ENCODE measurements at regions not wholly inside any gene's neighbourhood (a gene's known extent, or its start where the extent isn't known, plus 50 kb on each side); places are given as distances from the start of the nearest gene placed in this dataset.

DNA sequence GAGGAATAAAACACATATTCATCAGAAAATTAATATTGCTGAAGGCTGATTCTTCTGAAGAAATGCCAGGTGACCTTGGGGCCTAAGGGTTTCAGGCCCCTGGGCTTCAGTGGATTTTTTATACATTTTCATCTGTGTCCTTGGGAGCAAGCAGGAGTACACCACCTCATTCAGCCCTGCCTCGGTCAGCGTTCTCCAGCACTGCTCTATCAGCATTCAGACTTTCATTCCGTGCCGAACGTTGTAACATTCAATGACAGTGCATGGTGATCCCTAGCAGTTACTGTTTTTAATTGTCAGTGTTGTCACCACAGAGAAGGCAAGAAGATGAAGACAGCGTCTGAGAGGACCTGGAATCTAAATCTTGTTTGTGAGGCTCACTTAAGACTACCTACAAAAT, 490.4 kb downstream of the DNAH5 start:
- H3K27me3 Mint-ChIP-seq (ENCODE audit: unreplicated experiment) = no peaks in the 10 kb centered on the region
- no peaks in the 10 kb centered on the region for H3K36me3 Mint-ChIP-seq (ENCODE audit: unreplicated experiment)
- no peaks in the 10 kb centered on the region for H3K9me3 Mint-ChIP-seq (ENCODE audit: unreplicated experiment)
- DNase-seq (ENCODE audit: extremely low spot score, unreplicated experiment) = no peak
- H3K4me3 Mint-ChIP-seq (ENCODE audit: unreplicated experiment) = no peak overlapping the region
- TF ChIP-seq, protein P1, sequence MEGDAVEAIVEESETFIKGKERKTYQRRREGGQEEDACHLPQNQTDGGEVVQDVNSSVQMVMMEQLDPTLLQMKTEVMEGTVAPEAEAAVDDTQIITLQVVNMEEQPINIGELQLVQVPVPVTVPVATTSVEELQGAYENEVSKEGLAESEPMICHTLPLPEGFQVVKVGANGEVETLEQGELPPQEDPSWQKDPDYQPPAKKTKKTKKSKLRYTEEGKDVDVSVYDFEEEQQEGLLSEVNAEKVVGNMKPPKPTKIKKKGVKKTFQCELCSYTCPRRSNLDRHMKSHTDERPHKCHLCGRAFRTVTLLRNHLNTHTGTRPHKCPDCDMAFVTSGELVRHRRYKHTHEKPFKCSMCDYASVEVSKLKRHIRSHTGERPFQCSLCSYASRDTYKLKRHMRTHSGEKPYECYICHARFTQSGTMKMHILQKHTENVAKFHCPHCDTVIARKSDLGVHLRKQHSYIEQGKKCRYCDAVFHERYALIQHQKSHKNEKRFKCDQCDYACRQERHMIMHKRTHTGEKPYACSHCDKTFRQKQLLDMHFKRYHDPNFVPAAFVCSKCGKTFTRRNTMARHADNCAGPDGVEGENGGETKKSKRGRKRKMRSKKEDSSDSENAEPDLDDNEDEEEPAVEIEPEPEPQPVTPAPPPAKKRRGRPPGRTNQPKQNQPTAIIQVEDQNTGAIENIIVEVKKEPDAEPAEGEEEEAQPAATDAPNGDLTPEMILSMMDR (IDR thresholded peaks at IDR 0.05) = no peak
- H3K4me1 Mint-ChIP-seq (ENCODE audit: unreplicated experiment) = no peaks in the 10 kb centered on the region
- H3K27ac Mint-ChIP-seq (ENCODE audit: unreplicated experiment) = no peak overlapping the region

DNA sequence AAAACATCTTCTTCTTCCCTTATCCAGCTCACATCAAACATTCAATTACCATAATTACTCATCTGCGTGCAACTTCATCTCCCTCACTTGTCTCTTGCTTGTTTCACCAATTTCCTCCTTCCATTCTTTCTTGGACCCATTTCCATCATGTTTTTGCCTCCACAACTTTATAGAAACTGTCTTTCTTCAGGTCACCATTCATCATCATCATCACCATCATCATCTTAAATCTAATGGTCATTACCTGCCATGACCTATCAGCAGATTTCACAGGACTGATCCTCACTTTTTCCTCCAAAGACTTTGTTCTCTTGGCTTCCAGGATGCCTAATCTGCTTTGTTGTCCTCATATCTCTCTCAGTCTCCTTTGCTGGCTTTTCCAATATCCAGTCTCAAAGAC, 495.6 kb downstream of the DNAH5 start:
- TF ChIP-seq, protein P1 (IDR thresholded peaks at IDR 0.05) = no peak
- no peak overlapping the region for H3K4me3 Mint-ChIP-seq (ENCODE audit: unreplicated experiment)

DNA sequence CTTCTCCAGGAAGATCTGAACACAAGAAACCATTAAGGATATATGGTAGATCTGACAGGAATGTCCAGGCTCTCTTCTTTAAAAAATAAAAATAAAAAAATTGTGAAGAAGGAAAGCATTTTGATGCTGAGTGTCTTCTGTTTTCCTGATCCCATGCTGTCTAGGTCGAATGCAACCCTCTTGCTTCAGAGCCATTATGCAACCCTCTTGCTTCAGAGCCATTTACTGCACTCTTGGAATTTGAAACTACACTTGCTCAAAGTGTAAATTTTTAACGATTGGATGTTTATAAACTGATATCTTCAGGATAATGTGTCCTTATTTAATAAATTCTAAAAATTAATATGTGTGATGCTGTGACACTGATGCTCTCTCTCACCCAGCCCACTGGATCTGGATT, 505.1 kb downstream of the DNAH5 start:
- Mint-ChIP-seq H3K27ac (ENCODE audit: unreplicated experiment) (no peak overlapping the region), H3K9me3 (ENCODE audit: unreplicated experiment) (no peaks in the 10 kb centered on the region), H3K27me3 (ENCODE audit: unreplicated experiment) (no peaks in the 10 kb centered on the region), H3K36me3 (ENCODE audit: unreplicated experiment) (no peaks in the 10 kb centered on the region), H3K4me1 (ENCODE audit: unreplicated experiment) (no peaks in the 10 kb centered on the region), H3K4me3 (ENCODE audit: unreplicated experiment) (no peak overlapping the region)
- no peak for DNase-seq (ENCODE audit: extremely low spot score, unreplicated experiment)
- TF ChIP-seq, protein P1 (IDR thresholded peaks at IDR 0.05) = no peak

More for the DNA sequence above, 495.6 kb downstream of the DNAH5 start:
- H3K36me3 Mint-ChIP-seq (ENCODE audit: unreplicated experiment) = no peaks in the 10 kb centered on the region
- DNase-seq (ENCODE audit: extremely low spot score, unreplicated experiment) = no peak
- no peaks in the 10 kb centered on the region for H3K4me1 Mint-ChIP-seq (ENCODE audit: unreplicated experiment)
- no peaks in the 10 kb centered on the region for H3K27me3 Mint-ChIP-seq (ENCODE audit: unreplicated experiment)
- H3K9me3 Mint-ChIP-seq (ENCODE audit: unreplicated experiment) = no peaks in the 10 kb centered on the region
- H3K27ac Mint-ChIP-seq (ENCODE audit: unreplicated experiment) = no peak overlapping the region

DNA sequence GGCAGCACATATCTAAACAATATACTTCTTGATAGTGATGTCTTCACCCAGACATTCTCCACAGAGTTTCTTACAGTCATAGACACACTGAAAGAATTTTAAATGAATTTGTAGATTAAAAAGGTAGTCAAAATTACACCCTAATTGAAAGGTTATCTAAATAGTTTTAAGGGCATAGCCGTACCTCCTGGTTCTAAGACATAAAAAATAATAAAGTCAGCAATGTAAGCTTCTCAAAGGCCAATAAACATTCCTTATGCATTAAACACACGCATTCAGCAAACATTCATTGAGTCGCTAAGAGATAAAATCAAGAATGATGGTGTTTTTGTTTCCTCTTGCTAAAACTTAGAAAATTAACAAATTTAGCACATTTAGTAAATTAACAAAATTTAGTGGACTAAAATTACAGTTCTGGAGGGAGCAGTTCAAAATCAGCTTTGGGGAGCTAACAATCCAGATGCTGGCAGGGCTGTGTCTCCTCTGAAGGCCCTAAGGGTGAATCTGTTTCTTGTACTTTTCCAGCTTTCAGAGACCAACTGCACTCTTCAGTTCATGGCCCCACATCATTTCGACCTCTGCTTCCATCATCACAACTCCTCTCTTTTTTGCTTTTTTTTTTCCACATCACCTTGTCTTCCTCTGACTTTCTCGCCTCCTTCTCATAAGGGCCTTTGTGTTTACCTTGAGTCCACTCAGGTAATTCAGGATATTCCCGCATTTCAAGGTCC, 516.5 kb downstream of the DNAH5 start:
- TF ChIP-seq, protein P1 (IDR thresholded peaks at IDR 0.05) = no peak
- DNase-seq (ENCODE audit: extremely low spot score, unreplicated experiment) = no peak
- H3K27ac Mint-ChIP-seq (ENCODE audit: unreplicated experiment) = no peak overlapping the region
- no peaks in the 10 kb centered on the region for H3K27me3 Mint-ChIP-seq (ENCODE audit: unreplicated experiment)
- no peak overlapping the region for H3K4me3 Mint-ChIP-seq (ENCODE audit: unreplicated experiment)
- H3K9me3 Mint-ChIP-seq (ENCODE audit: unreplicated experiment) = peaks cover 7% of the 10 kb centered on the region
- no peaks in the 10 kb centered on the region for H3K36me3 Mint-ChIP-seq (ENCODE audit: unreplicated experiment)
- no peaks in the 10 kb centered on the region for H3K4me1 Mint-ChIP-seq (ENCODE audit: unreplicated experiment)

DNA sequence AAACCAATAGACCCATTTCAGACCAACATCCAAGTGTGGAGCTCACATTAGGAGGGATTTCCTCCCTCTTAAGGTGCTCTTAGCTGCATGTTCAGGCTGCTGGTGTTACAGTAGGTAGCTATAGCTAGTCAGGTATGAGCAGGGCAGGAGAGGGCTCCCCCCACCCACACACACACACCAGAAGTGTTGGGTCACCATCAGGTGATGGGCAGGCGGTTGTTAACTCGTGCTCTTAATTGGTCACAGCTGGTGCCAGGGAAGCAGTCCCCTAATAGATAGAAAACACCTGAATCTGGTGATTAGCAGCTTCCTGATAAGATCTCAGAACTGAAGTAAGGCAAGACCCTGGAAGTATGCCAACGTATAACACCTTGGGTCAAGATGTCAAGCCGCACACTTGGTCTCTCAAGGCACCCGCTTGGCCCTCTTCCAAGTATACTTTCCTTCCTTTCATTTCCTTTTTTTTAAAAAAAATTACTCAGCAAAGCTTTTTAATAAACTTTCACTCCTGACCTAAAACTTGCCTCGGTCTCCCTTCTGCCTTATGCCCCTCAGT, 532.4 kb downstream of the DNAH5 start:
- Mint-ChIP-seq H3K27me3 (ENCODE audit: unreplicated experiment) (no peaks in the 10 kb centered on the region), H3K4me1 (ENCODE audit: unreplicated experiment) (no peaks in the 10 kb centered on the region), H3K9me3 (ENCODE audit: unreplicated experiment) (peaks cover 3% of the 10 kb centered on the region), H3K4me3 (ENCODE audit: unreplicated experiment) (no peak overlapping the region), H3K36me3 (ENCODE audit: unreplicated experiment) (no peaks in the 10 kb centered on the region), H3K27ac (ENCODE audit: unreplicated experiment) (no peak overlapping the region)
- DNase-seq (ENCODE audit: extremely low spot score, unreplicated experiment) = no peak
- TF ChIP-seq, protein P1 (IDR thresholded peaks at IDR 0.05) = no peak
